HG03196 (cell line): ENCODE measurements at regions not wholly inside any gene's neighbourhood (a gene's known extent, or its start where the extent isn't known, plus 50 kb on each side); places are given as distances from the start of the nearest gene placed in this dataset.

Experiments used
- ATAC-seq: cut with Tn5 transposase; IDR thresholded peaks from one replicate; pipeline ENCODE4 v1.9.1; 2021; ENCODE audit not compliant: unreplicated experiment

DNA sequence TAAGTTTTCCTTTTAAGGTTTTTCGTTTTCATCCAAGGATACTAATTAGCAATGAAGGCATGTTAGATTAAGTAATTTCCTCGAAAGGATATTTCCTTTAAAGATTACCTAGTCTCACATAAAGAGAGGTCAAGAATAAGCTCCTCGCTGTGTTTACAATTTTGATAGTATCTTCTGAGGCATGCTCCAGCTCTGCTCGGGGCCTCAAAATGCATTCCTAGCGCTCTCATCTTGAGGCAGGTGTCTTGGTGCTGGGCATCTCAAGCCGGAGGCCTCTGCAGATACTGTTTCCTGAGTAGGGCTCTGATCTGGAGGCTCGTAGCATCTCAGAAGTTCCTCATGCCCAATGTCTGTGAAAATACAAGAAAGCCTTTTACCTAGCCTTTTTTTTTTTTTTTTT, 128.6 kb upstream of the SNX19 start:
- no peak for ATAC-seq

DNA sequence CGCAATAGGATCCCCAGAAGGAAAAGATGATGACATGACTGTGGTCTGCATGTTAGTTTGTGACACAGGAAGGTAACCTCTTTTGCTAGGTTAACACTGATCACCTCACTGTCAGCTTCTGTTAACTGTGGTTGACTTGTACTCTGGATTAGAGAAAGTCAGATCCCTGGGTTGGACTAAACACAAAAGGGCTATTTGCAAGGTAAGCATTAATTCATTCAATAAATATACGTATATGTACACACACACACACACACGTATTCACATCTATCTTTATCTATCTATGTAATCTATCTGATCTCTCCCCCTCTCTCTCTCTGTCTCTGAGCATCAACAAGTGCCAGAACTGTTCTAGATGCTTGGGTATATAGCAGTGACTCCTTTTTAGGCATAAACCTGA, 136.1 kb upstream of the SNX19 start:
- ATAC-seq, result no peak

- no peak for ATAC-seq
These were observed 139.8 kb upstream of the SNX19 start for GRCh38 chr11:131056036-131056435.

GRCh38 chr11:131063638-131064037, 147.4 kb upstream of the SNX19 start:
- no peak for ATAC-seq

GRCh38 chr11:131064373-131064991, 148.2 kb upstream of the SNX19 start:
- no peak for ATAC-seq

DNA sequence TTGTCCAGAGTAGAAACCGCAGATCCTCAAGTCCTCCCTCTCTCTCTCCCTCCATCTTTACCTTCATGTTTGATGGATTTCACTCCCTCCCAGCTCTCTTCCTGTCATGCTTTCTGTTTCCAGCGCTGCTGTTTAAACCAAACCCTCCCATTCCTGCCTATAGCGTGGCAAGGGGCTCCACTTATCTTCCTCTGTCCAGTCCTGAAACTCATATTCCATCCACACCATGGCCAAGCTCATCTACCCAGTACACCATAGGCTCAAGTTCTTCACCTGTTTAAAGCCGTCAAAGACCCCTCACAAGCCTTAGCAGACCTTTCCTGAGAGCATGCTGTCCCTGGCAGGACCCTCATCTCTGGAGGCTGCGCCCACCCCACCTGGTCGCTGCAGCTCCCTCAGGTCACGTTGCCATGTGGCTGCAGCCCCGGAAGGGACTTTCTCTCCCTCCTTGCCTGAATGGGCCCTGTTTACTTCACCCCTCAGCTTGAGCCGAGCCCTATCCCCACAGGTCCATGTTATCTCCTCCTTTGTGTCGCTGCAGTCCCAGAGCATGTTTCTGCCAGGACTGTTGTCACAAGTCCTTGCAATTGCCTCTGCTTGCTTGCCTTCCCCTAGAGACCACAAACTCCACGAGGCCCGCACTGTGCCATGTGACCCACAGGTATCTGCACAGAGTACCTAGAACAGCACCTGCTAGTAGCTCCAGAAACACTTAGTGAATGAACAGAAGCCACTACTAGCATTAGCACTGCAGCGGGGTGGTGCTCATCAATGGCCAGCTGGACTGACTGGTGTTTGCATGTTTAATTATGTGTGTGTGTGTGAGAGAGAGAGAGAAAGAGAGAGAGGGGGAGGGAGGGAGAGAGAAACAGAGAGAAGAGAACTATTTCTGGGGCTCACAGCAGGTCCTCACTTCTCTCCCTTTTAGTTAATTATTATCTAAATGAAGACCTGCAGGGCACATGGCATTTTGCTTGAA, 149.4 kb upstream of the SNX19 start:
- ATAC-seq, result no peak

DNA sequence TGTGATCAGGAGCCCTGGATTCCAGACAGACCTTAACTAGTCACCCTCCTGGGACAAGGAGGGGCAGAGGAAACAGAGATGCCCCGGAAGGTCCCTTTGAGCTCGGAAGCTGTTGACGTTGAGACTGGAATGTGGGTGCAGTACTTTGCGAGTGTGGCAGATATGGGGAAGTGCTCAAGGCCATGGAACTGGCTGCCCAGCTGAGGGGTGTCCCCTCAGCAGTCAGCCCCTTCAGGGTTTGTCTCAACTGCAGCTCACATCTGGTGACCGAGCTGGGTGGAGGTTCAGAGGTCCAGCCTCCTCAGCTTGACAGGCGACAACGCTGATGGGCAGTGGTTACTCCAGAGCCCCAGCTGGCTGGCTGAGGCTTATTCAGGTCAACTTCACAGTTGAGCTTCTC, 150.3 kb upstream of the SNX19 start:
- ATAC-seq, result no peak

DNA sequence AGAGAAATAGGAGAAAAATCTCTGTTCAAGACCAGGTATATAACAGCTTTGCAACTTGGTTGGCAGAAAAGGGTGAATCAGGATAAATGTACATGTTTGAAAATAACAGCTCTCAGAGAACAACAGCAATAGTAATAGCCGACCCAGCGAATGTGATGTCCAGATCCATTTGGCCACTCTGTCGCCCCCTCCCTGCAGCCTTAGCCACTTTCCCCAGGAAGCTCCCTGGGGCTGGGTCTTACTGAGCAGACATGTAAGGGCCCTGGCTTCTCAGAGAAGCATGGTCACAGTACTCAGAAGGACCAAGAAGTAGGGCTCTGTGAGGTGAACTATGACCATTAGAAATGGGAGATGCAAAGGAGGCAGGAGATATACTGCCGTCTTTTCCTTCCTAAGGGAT, 154.1 kb upstream of the SNX19 start:
- no peak for ATAC-seq

DNA sequence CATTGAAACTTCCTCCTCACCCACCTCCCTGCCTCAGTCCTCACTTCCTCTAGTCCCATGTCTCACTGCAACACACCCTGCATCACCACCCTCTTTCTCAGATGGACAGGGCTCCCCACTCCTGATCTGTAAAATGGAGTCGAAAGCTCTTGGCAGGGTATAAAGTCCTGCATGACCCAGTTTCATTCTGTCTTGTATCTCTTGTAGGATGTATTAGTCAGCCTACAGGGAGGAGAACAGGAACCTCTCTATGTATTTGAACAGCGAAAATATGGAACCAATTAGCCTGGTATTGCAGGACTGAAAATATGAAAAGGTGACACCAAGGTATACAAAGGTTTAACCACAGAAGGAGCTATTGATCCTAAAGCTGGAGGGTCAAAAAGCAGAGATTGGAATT, 156.9 kb upstream of the SNX19 start:
- no peak for ATAC-seq

DNA sequence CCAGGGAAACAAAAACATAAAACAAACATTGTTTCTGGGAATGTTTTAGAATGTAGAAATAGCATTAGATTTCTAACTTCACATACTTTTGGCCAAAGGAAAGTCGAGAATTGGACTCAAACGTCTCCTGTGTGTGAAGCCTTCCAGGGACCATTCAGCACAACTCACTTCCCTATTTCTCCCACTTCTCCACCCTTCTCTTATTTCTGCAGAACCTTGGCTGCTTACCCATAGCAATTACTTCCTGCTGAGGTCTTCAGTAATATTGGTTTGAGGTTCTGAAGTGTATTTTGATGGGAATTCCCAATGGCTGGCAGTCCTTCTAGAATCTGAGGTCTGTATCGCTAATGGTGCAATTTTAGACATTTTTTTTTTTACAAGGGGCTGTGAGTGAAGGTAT, 158.3 kb upstream of the SNX19 start:
- no peak for ATAC-seq

DNA sequence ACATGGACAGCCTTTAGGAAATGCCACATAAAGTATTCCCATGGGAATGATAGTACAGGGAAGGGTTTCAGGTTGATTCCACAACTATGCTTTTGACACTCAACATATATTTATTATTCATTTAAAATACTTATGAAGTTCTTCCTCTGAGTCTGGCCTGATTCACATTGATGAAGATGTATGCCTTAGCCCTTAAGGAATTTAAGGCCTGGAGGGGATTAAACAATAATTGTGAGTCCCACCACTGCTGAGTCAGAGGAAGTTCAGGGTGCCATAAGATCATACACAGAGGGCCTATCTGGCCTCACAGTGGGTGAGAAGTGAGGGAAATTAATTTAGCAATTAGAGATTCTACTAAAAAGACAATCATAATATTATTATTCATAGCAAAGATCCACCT, 161.1 kb upstream of the SNX19 start:
- ATAC-seq, result no peak

DNA sequence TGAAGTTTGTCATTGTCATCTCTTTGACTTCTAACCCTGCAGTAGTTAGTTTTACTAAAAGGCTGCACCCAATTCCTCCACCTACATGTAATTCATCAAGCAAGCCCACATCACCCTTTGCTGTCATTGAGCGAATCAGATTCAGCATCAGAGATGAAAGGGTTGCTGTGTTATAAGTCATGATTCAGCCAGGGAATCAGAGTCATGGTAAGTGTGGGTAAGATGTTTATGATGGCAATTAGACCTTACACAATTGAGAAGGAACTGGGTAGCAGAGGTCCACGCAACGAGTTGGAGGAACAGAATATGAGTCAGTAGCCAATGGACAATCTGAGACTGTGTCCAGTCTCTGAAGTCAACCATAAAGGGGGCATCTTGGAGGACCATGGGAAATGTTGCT, 162.8 kb upstream of the SNX19 start:
- no peak for ATAC-seq

DNA sequence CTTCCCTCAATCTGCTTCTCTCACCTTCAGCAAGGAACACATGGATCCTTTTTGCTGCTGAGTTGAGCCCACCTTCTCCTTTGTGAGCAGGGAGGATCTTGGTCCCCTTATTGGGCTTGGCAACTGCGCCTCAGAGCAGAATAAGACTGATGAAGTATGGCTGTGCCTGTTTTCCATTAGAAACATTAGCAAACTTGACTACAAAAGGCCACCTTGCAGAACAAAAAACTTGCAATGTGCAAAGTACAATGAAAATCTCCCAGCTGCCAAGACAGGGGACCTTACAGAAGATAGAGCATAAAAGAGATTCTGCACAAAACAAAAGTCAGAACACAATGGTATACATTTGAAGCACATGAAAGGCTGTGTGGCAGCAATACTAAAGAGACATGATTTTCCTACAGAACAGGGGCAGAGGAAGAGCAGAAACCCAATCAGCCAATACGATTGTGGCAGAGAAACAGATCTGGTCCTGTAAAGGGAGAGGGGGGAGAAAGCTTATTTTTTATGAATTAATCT, 173.5 kb upstream of the SNX19 start:
- ATAC-seq, result no peak

- no peak for ATAC-seq
These were observed 176.2 kb upstream of the SNX19 start for GRCh38 chr11:131092469-131092868.

DNA sequence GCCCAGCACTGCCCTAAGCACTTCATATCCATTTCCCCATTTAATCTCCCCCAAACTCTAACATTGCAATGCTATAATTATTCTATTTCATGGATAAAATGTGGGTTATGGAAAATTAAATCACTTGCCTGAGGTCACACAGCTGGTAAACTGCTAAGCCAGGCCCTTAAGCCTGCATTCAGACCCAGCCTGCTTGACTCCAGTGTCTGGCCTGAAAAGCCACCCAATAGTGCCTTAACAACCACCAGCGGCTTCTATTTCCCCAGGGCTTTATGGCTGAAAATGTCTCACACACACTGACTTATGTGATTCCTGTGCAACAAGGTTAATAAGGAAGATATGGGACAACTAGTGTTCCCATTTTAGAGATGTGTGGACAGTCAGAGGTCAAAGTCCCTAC, 178.5 kb upstream of the SNX19 start:
- ATAC-seq, result no peak

DNA sequence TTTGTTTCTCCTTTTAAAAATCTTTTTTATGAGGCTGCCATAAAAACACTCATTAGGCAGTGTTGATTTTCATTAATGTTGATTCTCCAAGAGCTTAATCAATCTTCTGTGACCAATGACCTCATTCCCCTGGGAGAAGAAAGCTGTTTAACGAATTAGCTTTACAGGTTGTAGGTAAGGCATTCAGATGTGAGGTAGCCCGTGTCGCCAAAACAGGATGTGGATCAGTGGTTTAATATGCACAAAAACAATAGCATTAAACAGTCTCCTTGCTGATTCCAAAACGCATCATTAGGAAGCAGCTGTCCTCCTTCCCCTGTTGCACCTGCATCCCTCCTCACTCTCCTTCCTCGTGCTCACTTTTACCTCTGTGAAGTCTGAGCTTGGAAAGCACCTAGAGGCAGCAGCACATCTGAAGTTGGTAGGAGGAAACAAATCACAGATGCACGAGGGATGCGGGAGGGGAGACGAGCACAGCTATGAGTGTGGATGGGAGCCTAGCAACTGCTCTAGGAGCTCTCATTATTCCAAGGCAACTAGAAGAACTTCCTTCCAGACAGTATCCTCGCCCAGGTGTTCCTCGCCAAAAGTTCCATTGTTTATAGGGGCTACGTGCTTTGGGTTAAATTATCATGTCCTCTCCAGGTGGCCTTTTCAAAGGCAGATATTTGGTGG, 179.4 kb upstream of the SNX19 start:
- no peak for ATAC-seq

- ATAC-seq, result no peak
These were observed 182.7 kb upstream of the SNX19 start for GRCh38 chr11:131099013-131099412.

- no peak for ATAC-seq
These were observed 183.5 kb upstream of the SNX19 start for GRCh38 chr11:131099746-131100145.

- no peak for ATAC-seq
These were observed 192.5 kb upstream of the SNX19 start for GRCh38 chr11:131108760-131109159.

- no peak for ATAC-seq
These were observed 193.0 kb upstream of the SNX19 start for GRCh38 chr11:131109257-131109656.

- no peak for ATAC-seq
These were observed 193.5 kb upstream of the SNX19 start for GRCh38 chr11:131109790-131110189.

DNA sequence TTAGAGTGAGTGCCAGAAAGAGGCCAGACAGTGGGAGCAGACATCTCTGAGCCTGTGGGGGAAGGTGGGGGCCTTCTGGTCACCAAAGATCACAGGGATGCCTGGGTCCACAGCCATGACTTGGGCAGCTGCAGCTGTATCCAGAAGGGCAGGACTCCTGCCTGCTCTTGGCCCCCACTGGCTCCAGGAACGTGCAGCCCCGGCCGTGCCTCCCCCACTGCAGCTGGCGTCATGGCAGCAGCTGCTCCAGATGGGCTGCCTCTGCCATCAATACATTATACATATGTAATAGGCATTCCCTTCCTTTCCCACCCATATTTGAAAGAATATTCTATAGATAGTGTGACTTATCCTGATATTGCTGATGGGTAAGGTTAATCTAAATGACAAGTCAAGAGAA, 195.5 kb upstream of the SNX19 start:
- no peak for ATAC-seq
